ENCODE measurements at regions not wholly inside any gene's neighbourhood (a gene's known extent, or its start where the extent isn't known, plus 50 kb on each side); places are given as distances from the start of the nearest gene placed in this dataset.

DNA sequence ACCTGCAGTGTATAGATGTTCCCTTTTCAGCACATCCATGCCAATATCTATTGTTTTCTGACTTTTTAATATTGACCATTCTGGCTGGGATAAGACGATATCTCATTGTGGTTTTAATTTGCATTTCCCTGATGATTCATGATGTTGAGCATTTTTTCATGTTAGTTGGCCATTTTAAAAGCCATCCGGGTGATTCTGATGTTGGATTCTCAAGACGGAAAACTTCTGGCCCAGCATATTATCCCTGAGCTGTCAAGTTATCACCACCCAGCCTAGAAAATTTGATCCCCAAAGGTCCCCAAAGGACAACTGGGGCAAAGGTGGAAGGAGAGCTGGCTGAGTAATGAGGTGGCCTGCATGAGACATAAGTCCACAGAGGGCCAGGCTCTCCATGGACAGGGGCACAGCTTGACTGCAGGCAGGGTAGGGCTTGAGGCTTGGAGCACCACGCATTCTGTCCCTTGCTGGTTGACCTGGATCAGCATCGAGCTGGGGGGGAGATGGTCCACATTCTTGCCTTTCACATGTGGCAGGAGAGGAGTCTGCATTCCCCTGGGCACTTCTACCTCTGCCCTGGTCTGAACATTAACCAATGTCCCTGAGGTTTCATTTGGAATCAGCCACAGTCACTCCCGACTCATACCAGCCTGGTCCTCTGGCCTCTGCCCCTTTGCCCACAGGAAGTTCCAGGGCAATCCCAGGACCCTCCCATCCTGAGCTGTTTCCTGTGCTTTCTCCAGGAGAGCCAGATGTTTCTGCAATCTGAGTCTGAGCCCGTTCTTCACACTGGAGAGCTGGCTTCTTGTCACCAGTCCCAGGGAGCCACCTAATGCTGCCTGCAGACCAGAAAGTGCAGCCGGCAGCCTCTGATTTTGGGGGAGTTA lies 69.2 kb downstream of the ISG20 start:
- Histone ChIP-seq H3K9me3 (ENCODE audit: control insufficient read depth, insufficient read depth, low read depth, low read length) (no peaks in the 10 kb centered on the region), H3K4me3 (ENCODE audit: low read depth, low read length) (no peak overlapping the region), H3K27me3 (ENCODE audit: control insufficient read depth, insufficient read depth, low read length) (peaks cover 86% of the 10 kb centered on the region), H3K27ac (ENCODE audit: low read depth, low read length) (no peak overlapping the region), H3K36me3 (ENCODE audit: control insufficient read depth, insufficient read depth, low read length) (no peaks in the 10 kb centered on the region), H3K4me1 (ENCODE audit: control insufficient read depth, insufficient read depth, low read length) (no peaks in the 10 kb centered on the region; the same call in 1 of the 2 replicates), H3K9ac (ENCODE audit: low read length) (no peak overlapping the region)

DNA sequence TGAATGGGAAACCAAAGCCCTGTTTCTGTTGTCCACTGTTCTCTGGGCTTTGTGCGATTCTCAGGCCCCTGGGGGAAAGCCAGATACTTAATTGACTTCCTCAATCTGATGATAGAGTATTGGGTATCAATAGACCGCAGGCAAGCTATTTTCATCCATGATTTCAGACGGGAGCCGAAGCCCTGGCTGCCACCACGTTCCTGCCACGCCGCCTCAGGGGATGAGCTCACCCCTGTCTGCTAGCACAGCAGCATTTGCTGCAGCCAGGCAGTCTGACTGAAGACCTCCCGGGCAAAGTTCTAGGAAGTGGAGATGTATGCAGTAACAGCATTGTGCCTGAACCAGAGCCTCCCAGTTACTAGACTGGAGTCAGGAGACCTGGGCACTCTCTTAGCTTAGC lies 69.8 kb downstream of the ISG20 start:
- H3K27ac ChIP-seq (ENCODE audit: low read depth, low read length) = no peak overlapping the region
- H3K36me3 ChIP-seq (ENCODE audit: control insufficient read depth, insufficient read depth, low read length) = no peaks in the 10 kb centered on the region
- H3K4me1 ChIP-seq (ENCODE audit: control insufficient read depth, insufficient read depth, low read length) = no peaks in the 10 kb centered on the region; the same call in 1 of the 2 replicates
- H3K9ac ChIP-seq (ENCODE audit: low read length) = no peak overlapping the region
- H3K27me3 ChIP-seq (ENCODE audit: control insufficient read depth, insufficient read depth, low read length) = peaks cover 79% of the 10 kb centered on the region
- H3K4me3 ChIP-seq (ENCODE audit: low read depth, low read length) = no peak overlapping the region
- H3K9me3 ChIP-seq (ENCODE audit: control insufficient read depth, insufficient read depth, low read depth, low read length) = no peaks in the 10 kb centered on the region

- no peak overlapping the region for H3K27ac ChIP-seq (ENCODE audit: low read depth, low read length)
- H3K4me1 ChIP-seq (ENCODE audit: control insufficient read depth, insufficient read depth, low read length) = no peaks in the 10 kb centered on the region; the same call in 1 of the 2 replicates
- H3K27me3 ChIP-seq (ENCODE audit: control insufficient read depth, insufficient read depth, low read length) = peaks cover 64% of the 10 kb centered on the region
- H3K36me3 ChIP-seq (ENCODE audit: control insufficient read depth, insufficient read depth, low read length) = no peaks in the 10 kb centered on the region
- H3K9ac ChIP-seq (ENCODE audit: low read length) = no peak overlapping the region
- H3K4me3 ChIP-seq (ENCODE audit: low read depth, low read length) = no peak overlapping the region
- H3K9me3 ChIP-seq (ENCODE audit: control insufficient read depth, insufficient read depth, low read depth, low read length) = no peaks in the 10 kb centered on the region
Observed at GRCh38 chr15:88710027-88710715, 71.4 kb downstream of the ISG20 start.

DNA sequence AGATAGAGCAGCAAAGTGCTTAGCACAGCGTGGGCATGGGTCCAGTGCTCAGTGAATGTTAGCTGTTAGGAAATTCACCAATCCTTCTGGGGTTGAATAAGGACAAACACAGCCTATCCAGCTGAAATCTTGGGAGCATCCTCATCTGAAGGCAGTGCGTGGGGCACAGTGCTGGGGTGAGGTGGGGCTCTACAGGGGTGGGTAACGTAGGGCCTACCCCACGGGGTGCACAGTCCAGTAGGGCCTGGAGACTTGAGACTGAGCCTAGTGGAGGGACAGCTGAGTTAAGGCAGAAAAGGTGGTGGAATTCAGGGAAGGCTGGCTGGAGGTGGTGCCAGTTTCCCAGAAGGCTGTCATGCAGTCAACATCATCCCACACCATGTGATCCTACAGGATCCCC lies 73.0 kb downstream of the ISG20 start:
- Histone ChIP-seq H3K9ac (ENCODE audit: low read length) (no peak overlapping the region), H3K27ac (ENCODE audit: low read depth, low read length) (no peak overlapping the region), H3K36me3 (ENCODE audit: control insufficient read depth, insufficient read depth, low read length) (no peaks in the 10 kb centered on the region), H3K4me1 (ENCODE audit: control insufficient read depth, insufficient read depth, low read length) (peaks cover under 1% of the 10 kb centered on the region; the same call in 1 of the 2 replicates), H3K27me3 (ENCODE audit: control insufficient read depth, insufficient read depth, low read length) (peaks cover 49% of the 10 kb centered on the region), H3K4me3 (ENCODE audit: low read depth, low read length) (no peak overlapping the region), H3K9me3 (ENCODE audit: control insufficient read depth, insufficient read depth, low read depth, low read length) (no peaks in the 10 kb centered on the region)

DNA sequence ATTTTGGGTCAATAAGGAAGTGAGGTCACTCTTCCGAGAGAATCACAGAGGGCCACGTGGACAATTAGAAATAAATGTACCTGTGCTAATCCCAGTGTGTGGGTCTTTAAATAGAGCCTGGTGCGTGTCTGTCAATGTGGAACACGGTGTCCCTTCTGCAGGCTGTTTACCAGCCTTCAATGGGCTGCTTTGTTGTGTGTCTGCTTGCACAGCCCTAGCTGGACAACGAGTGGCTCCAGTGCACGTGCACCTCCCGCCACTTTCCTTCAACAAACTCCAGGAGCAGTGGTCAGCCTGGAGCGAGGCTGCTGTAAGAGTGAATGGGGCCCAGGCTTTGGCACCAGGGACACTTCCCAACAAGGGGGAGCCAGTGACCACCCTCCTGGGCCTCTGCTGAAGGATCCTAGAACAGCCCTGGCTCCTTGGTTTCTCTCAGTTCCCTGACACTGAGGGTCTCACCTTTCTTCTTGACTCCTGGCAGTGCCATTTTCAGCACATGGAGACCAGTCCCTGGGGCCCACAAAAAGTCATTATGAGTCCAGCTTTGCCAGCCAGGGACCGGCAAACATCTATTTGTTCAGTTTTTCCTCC lies 76.1 kb downstream of the ISG20 start:
- no peak overlapping the region for H3K4me3 ChIP-seq (ENCODE audit: low read depth, low read length)
- peaks cover 31% of the 10 kb centered on the region for H3K27me3 ChIP-seq (ENCODE audit: control insufficient read depth, insufficient read depth, low read length)
- H3K27ac ChIP-seq (ENCODE audit: low read depth, low read length) = no peak overlapping the region
- H3K9me3 ChIP-seq (ENCODE audit: control insufficient read depth, insufficient read depth, low read depth, low read length) = no peaks in the 10 kb centered on the region
- H3K4me1 ChIP-seq (ENCODE audit: control insufficient read depth, insufficient read depth, low read length) = peaks cover 9% of the 10 kb centered on the region
- no peaks in the 10 kb centered on the region for H3K36me3 ChIP-seq (ENCODE audit: control insufficient read depth, insufficient read depth, low read length)
- H3K9ac ChIP-seq (ENCODE audit: low read length) = no peak overlapping the region

DNA sequence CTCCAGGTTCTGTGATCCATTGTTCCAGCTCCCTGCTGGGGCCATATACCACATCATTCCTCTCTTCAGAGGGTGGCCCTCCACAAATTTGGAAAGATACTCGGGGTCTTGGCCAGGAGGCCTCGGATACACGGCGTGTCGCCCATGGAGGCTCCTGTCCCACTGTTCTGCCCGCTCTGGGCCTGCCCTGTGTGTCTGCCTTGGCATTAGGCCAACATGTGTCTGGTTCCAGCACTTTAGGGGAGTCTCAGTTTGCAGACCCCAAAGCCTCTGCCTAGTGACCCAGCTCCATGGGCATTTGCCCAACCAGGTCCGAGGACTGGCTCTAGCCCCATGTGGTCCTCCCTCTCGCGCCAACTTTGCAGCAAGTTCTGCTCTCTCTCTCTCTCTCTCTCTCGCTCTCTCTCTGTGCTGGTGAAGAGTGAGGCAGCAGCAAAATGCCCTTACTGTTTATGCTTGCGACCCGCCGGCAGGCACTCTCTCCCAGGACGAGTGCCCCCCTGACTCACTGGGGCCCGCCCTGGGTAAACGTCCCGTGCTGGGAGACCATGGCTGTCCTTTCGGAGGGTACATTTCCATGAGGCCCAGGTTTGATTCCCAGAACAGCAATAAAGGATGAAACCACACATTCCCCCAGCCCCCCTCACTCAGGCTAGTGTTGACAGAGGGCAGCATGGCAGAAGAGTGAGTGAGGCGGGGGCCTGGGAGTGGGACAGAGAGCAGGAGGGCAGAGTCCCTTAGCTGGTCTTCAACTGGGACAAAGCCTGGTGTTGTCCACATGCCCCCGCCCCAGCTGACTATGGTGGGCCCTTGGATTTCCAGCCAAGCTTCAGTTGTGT lies 77.9 kb downstream of the ISG20 start:
- H3K27ac ChIP-seq (ENCODE audit: low read depth, low read length) = no peak overlapping the region
- peaks cover 9% of the 10 kb centered on the region for H3K4me1 ChIP-seq (ENCODE audit: control insufficient read depth, insufficient read depth, low read length)
- H3K27me3 ChIP-seq (ENCODE audit: control insufficient read depth, insufficient read depth, low read length) = peaks cover 15% of the 10 kb centered on the region
- H3K9ac ChIP-seq (ENCODE audit: low read length) = no peak overlapping the region
- H3K36me3 ChIP-seq (ENCODE audit: control insufficient read depth, insufficient read depth, low read length) = no peaks in the 10 kb centered on the region
- no peak overlapping the region for H3K4me3 ChIP-seq (ENCODE audit: low read depth, low read length)
- no peaks in the 10 kb centered on the region for H3K9me3 ChIP-seq (ENCODE audit: control insufficient read depth, insufficient read depth, low read depth, low read length)

DNA sequence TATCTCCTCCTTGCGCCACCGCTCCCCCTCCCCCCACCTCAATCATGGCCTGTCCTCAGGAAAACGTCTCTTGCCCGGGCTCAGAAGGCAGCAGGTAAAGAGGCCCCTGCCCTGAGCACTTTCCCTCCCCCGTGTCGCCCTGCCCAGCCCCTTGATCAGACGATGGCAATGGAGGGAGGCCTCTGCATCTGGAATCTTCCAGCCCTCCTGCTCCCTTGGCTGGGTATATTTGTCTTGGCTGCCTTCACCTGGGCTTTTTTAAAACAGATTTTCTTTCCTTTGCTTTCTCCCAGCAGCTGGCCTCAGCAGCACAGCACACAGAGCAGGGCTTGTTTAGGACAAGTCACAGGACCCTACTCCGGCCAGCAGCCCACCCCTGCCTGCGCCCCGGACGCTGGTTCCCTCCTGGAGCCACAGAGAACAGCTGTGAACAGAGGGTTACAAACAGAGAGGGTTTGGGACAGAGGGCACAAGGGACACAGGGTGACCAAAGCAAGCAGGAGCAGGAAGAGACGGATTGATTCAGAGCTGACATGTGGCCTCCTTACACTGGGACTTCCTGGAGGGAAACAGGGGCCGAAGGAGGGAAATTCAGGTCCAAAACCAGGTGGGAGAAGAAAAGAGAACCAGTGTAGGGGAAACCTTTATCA lies 78.7 kb downstream of the ISG20 start:
- no peaks in the 10 kb centered on the region for H3K36me3 ChIP-seq (ENCODE audit: control insufficient read depth, insufficient read depth, low read length)
- H3K27ac ChIP-seq (ENCODE audit: low read depth, low read length) = no peak overlapping the region
- peaks cover 9% of the 10 kb centered on the region for H3K4me1 ChIP-seq (ENCODE audit: control insufficient read depth, insufficient read depth, low read length)
- peaks cover 8% of the 10 kb centered on the region; the same call in 1 of the 2 replicates for H3K27me3 ChIP-seq (ENCODE audit: control insufficient read depth, insufficient read depth, low read length)
- H3K9me3 ChIP-seq (ENCODE audit: control insufficient read depth, insufficient read depth, low read depth, low read length) = no peaks in the 10 kb centered on the region
- no peak overlapping the region for H3K4me3 ChIP-seq (ENCODE audit: low read depth, low read length)
- H3K9ac ChIP-seq (ENCODE audit: low read length) = no peak overlapping the region

GRCh38 chr15:88718731-88719130 lies 79.9 kb downstream of the ISG20 start:
- H3K27ac ChIP-seq (ENCODE audit: low read depth, low read length) = no peak overlapping the region
- H3K4me3 ChIP-seq (ENCODE audit: low read depth, low read length) = no peak overlapping the region
- no peak overlapping the region for H3K9ac ChIP-seq (ENCODE audit: low read length)
- H3K36me3 ChIP-seq (ENCODE audit: control insufficient read depth, insufficient read depth, low read length) = no peaks in the 10 kb centered on the region
- no peaks in the 10 kb centered on the region for H3K9me3 ChIP-seq (ENCODE audit: control insufficient read depth, insufficient read depth, low read depth, low read length)
- peaks cover 9% of the 10 kb centered on the region for H3K4me1 ChIP-seq (ENCODE audit: control insufficient read depth, insufficient read depth, low read length)
- H3K27me3 ChIP-seq (ENCODE audit: control insufficient read depth, insufficient read depth, low read length) = peaks cover 5% of the 10 kb centered on the region; the same call in 1 of the 2 replicates

DNA sequence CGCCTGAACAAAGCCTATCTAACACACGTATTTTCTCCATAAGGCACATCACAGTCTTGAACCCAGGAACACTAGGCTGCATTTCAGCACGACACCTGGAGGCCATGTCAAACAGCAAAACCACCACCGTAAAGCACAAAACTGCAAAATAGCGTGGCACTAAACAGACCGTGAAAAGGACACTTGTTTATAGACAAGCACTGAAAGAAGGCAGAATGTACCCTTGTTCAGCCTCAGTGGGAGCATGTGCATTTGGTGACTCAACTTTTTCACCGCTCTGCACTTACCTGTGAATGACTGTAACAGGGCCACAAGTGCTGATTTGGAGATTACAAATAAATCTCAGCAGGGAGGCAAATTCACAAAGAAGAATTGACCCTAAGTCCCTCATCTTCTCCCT lies 80.8 kb downstream of the ISG20 start:
- Histone ChIP-seq H3K36me3 (ENCODE audit: control insufficient read depth, insufficient read depth, low read length) (no peaks in the 10 kb centered on the region), H3K9me3 (ENCODE audit: control insufficient read depth, insufficient read depth, low read depth, low read length) (no peaks in the 10 kb centered on the region), H3K27me3 (ENCODE audit: control insufficient read depth, insufficient read depth, low read length) (peaks cover 5% of the 10 kb centered on the region; the same call in 1 of the 2 replicates)

More for the DNA sequence above, 80.8 kb downstream of the ISG20 start:
- no peak overlapping the region for H3K9ac ChIP-seq (ENCODE audit: low read length)
- H3K4me3 ChIP-seq (ENCODE audit: low read depth, low read length) = no peak overlapping the region
- peaks cover 9% of the 10 kb centered on the region for H3K4me1 ChIP-seq (ENCODE audit: control insufficient read depth, insufficient read depth, low read length)
- H3K27ac ChIP-seq (ENCODE audit: low read depth, low read length) = no peak overlapping the region
